Right ventricle myocardium superior (tissue), 1 donor: ENCODE measurements at regions not wholly inside any gene's neighbourhood (a gene's known extent, or its start where the extent isn't known, plus 50 kb on each side); places are given as distances from the start of the nearest gene placed in this dataset.

ENCODE experiments used
- ATAC-seq: fragments of 200-7000 bp; cut with Tn5 transposase; one replicate; pipeline ENCODE4 v1.9.1; 2020; ENCODE audit warnings: mild to moderate bottlenecking; ENCODE audit not compliant: poor library complexity
- DNase-seq: peaks from one replicate; pipeline ENCODE4 v3.0.0-alpha.2; 2020
- intact Hi-C: fragments of 100-400 bp; cut with DNase I; formaldehyde crosslinking; loops from one replicate; pipeline ENCODE4 v1.11.2; 2022
- donor health status: DM: no; HTN: yes; CAD: no; lungs with severe emphysema.

DNA sequence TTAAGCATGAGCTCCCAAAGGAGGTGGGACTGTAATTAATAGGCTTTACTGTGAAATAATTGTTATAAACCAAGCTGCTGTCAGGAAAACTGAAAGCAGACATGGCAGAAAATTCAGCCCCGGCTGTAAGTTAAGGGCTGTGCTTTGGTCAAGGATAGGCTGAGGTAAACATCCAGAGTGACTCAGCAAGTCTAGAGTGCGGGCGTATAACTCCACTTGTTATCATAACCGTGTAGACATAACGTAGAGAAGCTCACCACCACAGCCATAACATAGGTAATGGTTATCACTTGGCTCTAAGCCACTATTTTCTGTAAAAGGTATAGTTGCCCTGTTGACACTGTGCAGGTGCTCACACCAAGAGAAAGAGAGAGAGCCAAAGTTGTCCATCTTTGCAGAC, 316.8 kb downstream of the DCDC2C start:
- DNase-seq (no peak), ATAC-seq (no peak)
- intact Hi-C loops, result no loop called here

DNA sequence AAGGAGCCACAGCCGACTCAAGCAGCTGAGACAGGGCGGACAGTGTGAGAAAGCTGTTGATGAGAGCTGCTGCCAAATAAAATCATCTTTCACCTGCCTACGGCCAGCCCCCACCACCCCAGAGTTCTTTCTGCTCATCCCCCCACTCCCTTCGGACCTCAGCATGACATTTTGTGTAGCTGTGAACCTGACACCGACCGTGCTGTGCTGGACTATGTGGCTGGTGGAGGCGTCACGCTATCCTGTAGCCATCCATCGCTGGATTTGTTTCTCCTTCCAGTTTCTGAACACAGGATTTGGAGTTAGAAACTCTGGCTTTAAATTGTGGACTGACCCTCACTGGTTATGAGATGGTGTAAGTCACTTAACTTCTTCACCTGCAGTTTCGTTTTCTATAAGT, 317.3 kb downstream of the DCDC2C start:
- DNase-seq, result no peak
- ATAC-seq, result no peak
- intact Hi-C loops, result no loop called here

DNA sequence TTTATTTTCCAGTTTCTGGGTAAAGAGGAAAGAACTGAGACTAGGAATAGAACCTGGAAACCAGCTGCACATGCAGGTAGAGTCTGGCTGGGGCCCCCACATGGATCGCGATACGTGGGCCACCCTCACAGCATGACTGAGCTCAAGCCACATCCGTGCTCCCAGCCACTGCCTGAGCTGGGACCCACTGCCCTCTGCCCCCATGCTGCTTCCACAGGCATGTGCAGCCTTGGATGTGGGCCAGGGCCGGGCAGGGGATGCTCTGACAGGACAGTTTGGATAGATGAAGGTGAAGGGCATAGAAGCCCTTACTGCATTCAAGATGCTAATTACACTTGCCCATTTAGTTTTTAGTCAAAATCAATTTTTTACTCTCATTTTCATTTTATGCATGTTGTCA, 321.2 kb downstream of the DCDC2C start:
- no peak for DNase-seq
- intact Hi-C loops, result no loop called here
- no peak for ATAC-seq

DNA sequence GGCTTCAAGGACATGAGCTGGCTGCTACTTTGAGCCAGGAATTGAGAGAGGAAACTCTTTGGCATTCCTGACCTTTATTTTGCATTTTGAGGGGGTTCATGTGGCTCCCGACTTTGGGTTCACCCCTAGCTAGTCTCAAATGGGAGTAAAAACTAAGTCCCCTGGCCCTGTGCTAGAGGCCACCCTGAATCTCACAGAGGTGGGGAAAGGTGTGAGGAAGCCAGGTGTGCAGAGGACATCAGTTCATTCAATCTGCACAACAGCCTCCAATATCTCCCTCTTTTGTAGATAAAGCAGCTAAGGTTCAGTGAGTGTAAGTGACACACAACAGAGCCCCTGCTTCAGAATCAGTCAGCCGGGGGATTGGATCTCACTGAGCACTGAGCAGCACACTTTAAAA, 325.7 kb downstream of the DCDC2C start:
- intact Hi-C loops, result no loop called here
- DNase-seq (no peak), ATAC-seq (no peak)

DNA sequence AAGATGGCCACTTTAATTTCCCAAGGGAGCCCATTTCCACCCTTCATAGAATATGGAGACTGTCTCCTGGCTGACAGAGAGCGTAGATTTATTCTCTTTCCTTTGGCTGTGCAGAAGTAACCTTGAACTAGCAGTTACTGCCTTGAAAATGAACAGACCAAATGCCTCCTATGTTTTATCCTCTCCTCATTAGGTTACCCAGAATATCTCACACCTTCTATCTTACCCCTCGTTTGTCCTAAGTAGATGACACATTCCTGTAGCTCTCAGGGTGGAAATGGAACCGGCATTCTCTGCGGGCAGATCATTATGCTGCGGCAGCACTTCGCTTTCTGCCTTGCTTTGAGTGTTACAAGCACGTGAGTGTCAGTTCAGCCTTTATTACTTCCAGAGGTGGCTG, 336.5 kb downstream of the DCDC2C start:
- intact Hi-C loops, result no loop called here
- DNase-seq, result no peak
- ATAC-seq, result no peak

DNA sequence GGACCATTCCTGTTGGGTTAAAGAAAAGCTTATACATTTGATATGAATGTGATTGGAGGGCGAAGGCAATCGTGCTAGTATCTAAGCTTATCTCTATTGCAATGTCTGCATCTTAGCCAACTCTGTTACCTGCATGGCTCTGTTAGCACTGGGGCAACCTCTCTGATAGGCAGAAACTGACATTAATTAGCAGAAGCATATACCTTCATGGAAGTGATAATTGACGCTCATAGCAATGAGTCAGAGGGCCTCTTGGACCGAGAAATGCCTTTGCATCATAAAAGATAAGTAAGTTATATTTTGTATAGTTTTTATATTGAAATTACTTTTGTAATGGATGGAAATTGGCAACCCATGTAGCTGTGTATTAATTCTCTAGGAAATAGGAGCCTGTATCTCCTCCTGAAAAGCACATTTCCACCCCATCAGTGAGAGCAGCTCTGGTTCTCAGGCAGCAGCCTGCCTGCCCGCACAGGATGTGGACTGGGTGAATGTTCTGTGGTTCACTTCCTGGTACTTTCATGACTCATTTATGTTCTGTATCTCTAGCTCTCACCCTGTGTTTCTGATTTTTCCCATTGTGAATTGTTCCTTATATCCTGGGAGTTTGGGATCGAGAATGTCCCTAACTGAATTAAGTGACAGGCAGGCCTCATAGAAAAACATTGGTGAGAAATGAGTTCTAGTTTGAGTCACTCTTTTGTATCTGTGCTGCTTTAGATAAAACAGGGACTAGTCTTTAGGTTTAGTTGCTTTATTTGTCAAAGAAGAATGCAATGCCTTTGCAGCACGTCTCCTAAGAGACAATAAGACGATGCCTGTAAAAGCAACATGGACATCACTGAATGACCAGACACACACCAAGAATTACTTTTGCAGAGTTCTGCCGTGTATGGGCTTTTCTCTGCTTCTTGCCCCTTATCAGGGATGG, 344.9 kb downstream of the DCDC2C start:
- ATAC-seq, result no peak
- DNase-seq, result no peak
- intact Hi-C loops, result no loop called here

DNA sequence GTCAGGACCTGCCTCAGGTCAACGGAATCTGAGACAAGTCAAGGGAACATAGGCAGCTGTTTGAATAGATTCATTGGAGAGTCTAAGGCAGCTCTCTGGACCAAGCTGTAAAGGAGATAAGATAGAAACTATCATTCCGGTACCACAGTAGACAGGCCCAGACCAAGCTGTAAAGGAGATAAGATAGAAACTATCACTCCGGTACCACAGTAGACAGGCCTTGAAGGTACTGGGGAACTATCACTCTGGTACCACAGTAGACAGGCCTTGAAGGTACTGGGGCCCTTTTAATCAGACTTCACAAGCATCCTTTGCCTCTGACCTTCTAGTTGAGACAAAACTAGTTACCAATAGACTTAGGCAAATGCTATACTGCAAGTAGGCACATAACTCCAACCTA, 346.1 kb downstream of the DCDC2C start:
- DNase-seq (no peak), ATAC-seq (no peak)
- intact Hi-C loops, result no loop called here

DNA sequence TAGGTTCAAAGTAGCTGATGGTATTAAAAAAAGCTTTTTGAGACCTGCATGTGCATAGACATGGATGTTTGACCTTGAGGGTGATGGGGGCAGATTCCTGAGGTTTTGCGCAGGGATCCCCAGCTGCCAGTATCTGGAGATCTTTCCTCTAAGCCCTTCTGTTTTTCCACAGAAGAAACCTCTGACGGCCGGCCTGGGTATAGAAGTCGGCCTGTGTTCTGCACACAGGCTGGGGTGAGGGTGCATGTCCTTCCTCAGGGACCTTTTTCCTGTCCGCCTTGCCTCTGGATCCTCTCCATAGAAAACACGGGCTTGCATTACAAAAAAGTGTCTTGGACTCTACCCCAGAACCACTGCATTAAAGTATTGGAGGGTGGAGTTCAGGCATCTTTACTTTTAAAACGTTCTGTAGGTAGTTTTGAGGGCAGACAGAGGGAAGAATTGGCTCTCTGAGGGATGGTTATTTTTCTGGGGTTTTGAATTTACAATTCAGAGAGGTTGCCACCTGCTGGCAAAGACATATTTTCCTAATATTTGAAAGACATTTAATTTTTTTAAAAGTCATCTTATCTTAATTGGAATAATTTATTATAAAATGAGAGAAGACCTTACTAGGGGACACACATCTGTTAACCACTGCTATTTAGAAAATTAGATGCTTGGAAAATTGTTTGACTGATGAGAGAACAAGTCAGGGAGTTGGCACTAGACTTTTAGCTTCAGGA, 350.6 kb downstream of the DCDC2C start:
- DNase-seq, result no peak
- no peak for ATAC-seq
- intact Hi-C loops, result no loop called here

DNA sequence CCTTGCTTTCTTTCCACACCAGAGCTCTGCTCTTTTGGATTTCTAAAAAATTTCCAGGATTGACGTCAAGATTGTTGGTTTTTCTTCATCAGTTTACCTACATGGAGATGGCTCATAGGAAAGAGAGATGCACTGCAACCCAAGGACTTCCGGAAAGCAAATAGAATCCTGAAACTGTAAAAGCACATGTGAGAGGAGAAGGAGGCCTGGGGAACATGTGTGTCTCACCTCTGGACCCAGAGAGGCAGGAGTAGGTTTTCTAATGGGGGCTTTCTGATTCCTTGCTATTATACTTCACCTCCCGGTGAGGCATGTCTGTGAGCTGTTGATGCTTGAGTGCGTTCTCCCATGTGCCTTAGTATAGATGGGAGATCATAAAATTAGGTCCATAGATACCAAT, 362.8 kb downstream of the DCDC2C start:
- ATAC-seq, result no peak
- no peak for DNase-seq
- intact Hi-C loops, result no loop called here

DNA sequence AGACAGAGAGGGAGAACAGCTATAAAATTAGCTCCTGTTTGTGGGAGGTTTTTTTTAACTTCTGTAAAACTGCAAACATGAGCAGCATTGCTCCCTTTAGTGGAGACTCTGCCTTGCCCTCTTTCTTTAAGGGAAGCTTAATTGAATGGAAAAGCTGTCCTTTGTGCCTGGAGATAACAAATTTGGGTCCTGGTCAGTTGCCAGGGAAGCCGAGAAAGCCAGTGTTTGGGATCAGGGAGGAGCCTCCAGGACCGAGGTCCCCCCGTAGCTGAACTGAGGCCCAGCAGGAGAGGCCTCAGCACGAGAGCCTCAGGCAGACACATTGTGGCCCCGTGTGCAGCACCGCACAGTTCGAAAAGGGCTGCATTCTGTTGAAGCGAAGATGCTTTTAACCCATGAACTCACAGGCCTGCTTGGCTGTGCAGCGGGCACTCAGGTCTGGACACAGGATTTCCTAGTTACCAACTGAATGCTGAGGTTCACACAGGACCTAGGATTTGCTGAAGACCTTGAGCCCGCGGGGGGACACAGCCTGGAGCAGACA, 369.7 kb downstream of the DCDC2C start:
- DNase-seq (no peak), ATAC-seq (no peak)
- intact Hi-C loops, result no loop called here

DNA sequence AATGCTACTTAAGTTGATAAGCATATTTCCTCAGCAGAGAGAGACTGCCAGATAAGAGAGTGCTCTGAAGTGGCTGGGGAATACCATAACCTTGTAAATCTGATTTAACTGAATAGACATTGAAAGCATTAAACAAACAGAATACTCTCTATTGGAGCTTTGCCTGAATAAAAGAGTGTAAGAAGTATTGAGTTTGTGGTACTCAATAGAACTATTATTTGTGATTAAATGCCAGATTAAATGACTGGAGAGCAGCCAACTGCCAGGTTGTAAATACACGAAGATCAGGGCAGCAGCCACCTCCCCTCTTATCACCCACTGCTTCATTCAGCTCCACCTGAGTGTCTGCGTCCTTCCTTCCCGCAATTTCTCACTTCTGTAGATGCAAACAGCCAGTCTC, 373.6 kb downstream of the DCDC2C start:
- intact Hi-C loops, result no loop called here
- no peak for ATAC-seq
- no peak for DNase-seq

DNA sequence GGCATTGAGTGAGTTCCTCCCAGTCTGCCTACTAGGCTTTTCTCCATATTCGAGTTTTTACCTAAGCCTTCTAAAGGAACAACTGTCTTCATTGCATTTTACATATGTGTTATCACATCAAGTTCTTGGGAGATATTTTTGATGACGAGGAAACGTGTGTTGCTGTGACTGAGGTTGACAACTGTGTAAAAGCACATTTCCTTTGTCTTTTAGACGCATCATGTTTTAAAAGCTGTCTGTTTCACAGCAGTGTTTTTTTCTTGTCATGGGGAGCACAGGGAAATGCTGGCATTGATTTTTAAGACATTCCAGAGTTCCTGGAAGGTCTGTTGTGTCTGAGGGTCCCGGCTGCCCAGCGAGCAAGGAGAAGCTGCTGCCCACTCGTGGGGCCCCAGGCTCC, 381.8 kb downstream of the DCDC2C start:
- ATAC-seq, result no peak
- DNase-seq, result no peak
- intact Hi-C loops, result no loop called here

DNA sequence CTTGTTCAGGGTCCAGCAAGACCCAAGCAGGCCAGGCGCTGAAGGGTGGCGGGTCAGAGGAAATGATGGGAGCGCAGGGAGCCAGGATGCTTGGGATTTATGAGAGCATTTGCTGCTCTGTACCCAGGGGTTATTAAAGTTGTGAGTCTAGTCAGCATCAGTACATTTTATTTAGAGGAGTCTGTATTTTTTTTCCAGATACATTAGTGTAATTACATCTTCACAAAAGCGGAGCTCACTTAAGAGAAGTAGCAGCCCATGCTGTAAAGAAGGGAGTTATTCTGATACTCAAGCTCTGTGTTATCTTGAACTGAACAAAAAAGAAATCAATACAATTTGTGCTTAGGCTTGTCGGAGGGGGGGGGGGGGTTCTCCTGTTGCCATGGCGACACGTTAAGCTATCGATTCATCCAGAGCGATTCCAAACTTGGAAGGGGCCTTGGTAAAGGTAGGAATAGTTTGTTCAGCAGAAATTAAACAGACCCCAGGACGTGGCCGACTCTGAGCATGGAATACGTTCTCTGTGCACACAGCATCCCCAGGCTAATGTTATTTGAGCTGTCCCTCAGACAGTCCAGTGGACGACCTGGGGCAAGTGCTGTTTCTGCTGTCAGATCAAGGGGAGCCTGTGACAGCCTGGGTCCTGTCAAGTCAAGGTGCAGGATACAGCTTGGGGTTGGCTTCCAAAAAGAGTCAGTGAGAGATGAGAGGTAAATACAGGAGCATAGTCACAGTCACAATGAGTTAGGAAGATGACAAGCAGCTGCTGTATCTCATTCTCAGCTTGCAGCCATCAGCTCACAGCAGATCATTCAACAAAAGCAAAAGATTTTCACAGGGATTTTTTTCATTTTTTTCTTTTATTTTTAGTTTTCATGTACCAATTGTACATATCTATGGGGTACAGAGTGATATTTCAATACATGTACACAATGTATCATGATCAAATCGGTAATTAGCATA, 387.6 kb downstream of the DCDC2C start:
- intact Hi-C loops, result no loop called here
- no peak for ATAC-seq
- DNase-seq, result no peak

DNA sequence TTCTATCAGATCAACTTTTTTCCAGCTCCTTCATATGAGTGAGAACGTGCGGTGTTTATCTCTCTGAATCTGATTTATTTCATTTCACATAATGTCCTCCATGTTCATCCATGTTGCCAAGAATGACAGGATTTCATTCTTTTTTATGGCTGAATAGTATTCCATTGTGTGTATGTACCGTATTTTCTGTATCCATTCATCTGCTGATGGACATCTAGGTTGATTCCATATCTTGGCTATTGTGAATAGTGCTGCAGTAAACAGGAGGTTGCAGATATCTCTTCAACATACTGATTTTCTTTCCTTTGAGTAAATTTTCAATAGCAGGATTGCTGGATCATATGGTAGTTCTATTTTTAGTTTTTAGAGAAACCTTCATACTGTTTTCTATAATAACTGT, 388.5 kb downstream of the DCDC2C start:
- intact Hi-C loops, result no loop called here
- ATAC-seq, result no peak
- no peak for DNase-seq

DNA sequence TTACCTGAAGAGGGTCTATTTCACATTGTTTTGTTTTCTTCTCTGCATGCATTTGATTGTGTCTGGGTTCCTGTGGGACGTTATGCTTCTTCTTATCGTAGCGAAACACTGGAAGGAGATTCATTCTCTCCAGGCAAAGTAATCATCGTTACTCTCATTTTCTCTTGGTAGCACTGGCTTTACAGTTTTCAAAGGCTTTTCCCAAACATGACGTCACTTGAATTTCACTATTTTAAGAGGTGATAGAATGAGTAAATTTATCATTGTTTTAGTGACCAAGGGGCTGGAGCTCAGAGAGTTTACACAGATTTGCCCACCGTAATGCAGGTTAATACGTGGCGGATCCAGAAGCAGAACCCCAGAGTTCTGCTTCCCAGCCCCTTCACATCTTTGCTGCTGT, 391.4 kb downstream of the DCDC2C start:
- no peak for ATAC-seq
- no peak for DNase-seq
- intact Hi-C loops, result no loop called here

DNA sequence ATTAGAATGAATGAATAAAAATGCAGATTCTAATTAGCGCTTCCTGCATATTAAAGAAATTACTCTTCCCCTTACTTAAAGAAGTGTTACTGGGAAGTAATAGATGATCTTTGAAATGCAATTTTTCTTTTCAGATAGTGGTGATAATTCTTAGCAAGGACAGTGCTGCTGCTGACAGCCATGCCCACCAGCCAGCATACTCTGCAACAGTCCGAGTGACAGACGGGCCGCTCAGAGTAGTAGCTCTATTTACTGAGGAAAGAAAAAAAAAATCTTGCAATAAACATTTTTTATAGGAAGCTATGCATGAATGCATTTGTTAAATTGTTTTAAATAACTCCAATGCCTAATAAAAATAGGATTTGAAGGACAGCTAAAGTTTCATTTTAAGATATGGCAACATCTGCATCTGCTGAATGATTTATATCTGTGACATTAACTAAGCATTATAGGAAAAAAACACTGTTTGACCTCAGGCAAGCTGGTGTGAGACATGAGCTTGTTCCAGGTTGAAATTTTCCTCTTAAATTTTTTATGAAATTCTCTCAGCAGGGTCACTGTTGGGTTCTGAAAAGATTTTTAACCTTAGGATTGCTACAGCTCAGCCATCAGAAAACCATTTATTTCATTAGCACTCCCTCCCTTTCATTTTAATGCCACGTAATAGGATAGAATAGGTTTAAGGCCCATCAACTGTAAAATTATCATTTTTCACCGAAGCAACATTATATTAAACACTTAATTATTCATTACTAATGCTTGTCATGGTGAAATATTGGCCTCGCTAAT, 393.8 kb downstream of the DCDC2C start:
- intact Hi-C loops, result no loop called here
- DNase-seq, result no peak
- ATAC-seq, result no peak

DNA sequence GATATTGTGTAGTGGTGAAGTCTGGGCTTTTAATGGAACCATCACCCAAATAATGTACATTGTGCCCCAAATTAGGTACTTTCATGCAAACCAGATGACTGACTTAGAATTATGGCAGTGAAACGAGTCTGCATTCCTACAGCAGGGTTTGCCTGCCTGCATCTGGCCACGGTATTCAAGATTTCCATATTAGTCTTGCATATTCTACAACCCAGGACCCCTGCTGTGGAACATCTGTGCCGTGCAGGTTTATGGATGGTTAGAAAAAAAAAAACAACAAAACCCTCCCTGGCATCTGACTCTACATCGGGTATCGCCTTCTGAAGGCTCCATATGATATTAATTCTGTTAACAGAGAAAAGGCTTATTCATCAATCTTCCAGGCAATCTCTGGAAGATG, 394.8 kb downstream of the DCDC2C start:
- intact Hi-C loops, result no loop called here
- ATAC-seq, result no peak

DNA sequence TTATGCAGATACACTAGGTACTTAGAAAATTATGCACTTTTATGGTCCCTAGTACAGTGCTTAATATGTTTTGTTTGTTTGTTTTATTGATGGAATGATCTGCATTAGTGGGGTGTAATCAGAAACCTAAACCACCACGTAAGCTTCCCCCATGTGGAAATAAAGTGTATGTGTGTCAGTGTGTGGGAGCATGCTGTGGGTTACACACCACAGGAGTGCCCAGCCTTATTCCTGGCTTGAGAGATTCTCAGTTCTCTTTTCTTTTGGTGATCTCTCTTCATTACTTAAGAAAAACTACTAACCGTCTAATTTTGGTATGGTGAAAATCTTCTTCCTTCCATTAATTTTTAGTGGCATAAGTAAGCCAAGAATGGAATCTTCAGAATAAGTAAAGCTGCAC, 398.6 kb downstream of the DCDC2C start:
- DNase-seq (no peak), ATAC-seq (no peak)
- intact Hi-C loops, result no loop called here

More for the DNA sequence above, 394.8 kb downstream of the DCDC2C start:
- no peak for DNase-seq
